Suprapubic skin (tissue), 3 donors: ENCODE measurements at regions not wholly inside any gene's neighbourhood (a gene's known extent, or its start where the extent isn't known, plus 50 kb on each side); places are given as distances from the start of the nearest gene placed in this dataset.

Source experiments
- CTCF ChIP-seq, 2 donors: fragments of 200-600 bp in 1 of 2; fragments of 450-650 bp in 1 of 2; sonication (generic) in 1 of 2; IDR thresholded peaks; one replicate each; pipeline ENCODE4 v1.5.1; 2016 to 2019; ENCODE audit warnings: antibody characterized with exemption in 2 of 2, mild to moderate bottlenecking in 1 of 2, moderate library complexity in 1 of 2
- POLR2AphosphoS5 ChIP-seq, 3 donors: sonication (generic); formaldehyde crosslinking; IDR thresholded peaks; one replicate each; pipeline ENCODE4 v1.6.1; 2017; ENCODE audit warnings: antibody characterized with exemption in 3 of 3

GRCh38 chr2:5111581-5111980, 580.6 kb upstream of the SOX11 start:
- TF ChIP-seq CTCF (IDR thresholded peaks at IDR 0.05) (no peak), POLR2AphosphoS5 (IDR thresholded peaks at IDR 0.05) (no peak)
